ENCODE measurements at regions not wholly inside any gene's neighbourhood (a gene's known extent, or its start where the extent isn't known, plus 50 kb on each side); places are given as distances from the start of the nearest gene placed in this dataset.

DNA sequence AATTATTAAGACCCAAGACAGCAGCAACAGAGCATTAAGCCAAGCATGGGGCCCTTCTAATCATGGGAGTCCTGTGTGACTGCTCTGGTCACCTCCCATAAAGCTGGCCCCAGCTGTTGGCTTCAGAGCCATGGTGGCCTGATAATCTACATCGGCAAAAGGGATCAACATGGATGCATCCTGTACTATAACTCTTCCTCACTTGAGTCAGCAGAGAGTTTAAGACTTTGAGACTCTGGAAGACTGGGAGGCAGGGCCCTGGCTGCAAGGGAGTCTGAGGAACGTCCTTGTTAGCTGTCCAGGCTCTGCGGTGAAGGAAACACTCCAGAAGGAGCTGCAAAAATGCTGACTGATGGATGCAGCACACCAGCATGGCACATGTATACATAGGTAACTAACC, 95.0 kb upstream of the KIAA1217 start:
- Histone ChIP-seq H2BK15ac (ENCODE audit: low read length) (no peak overlapping the region), H3K18ac (ENCODE audit: low read length) (no peak overlapping the region), H3K27ac (replicated peaks; ENCODE audit: low read length) (no peak overlapping the region), H3K79me1 (ENCODE audit: low read depth, low read length) (no peaks in the 10 kb centered on the region), H3K4me2 (ENCODE audit: insufficient read depth, low read length, poor library complexity, severe bottlenecking) (no peak overlapping the region), H3K9ac (ENCODE audit: low read depth, low read length, poor library complexity) (no peak overlapping the region), H4K91ac (ENCODE audit: low read depth, low read length, poor library complexity) (no peak overlapping the region), H2BK120ac (ENCODE audit: low read depth, low read length) (no peak overlapping the region), H2AFZ (ENCODE audit: low read length) (no peak overlapping the region), H3K23ac (ENCODE audit: low read depth, low read length, poor library complexity) (no peak overlapping the region), H3K27me3 (ENCODE audit: control insufficient read depth in 3 of 3, insufficient read depth in 3 of 3, low read depth in 1 of 3, low read length in 3 of 3) (no peaks in the 10 kb centered on the region), H3K4ac (ENCODE audit: low read length) (no peak overlapping the region), H4K8ac (ENCODE audit: low read depth, low read length) (no peak overlapping the region), H3K4me1 (ENCODE audit: control insufficient read depth in 2 of 2, insufficient read depth in 1 of 2, low read depth in 1 of 2, low read length in 2 of 2) (peaks cover 0 to 3% of the 10 kb centered on the region in 2 donors), H3K4me3 (ENCODE audit: low read length in 2 of 2) (no peak overlapping the region), H3K9me3 (replicated peaks in 1 of 2; ENCODE audit: control insufficient read depth in 2 of 2, insufficient read depth in 1 of 2, low read depth in 1 of 2, low read length in 2 of 2) (no peaks in the 10 kb centered on the region), H2AK5ac (ENCODE audit: low read depth, low read length) (no peak overlapping the region), H3K36me3 (replicated peaks in 1 of 2; ENCODE audit: control insufficient read depth in 2 of 2, insufficient read depth in 2 of 2, low read length in 2 of 2) (no peaks in the 10 kb centered on the region), H2BK12ac (ENCODE audit: low read length) (no peak overlapping the region), H3K14ac (ENCODE audit: low read length) (no peak overlapping the region), H2BK5ac (ENCODE audit: low read length) (no peak overlapping the region)
- no peak for DNase-seq (ENCODE audit: low spot score)
- WGBS, 2 donors (ENCODE audit: extremely low coverage in 2 of 2, insufficient read length in 2 of 2, insufficient replicate concordance in 1 of 2), result no CpG with 5 or more reads among the region's 3 CpGs

DNA sequence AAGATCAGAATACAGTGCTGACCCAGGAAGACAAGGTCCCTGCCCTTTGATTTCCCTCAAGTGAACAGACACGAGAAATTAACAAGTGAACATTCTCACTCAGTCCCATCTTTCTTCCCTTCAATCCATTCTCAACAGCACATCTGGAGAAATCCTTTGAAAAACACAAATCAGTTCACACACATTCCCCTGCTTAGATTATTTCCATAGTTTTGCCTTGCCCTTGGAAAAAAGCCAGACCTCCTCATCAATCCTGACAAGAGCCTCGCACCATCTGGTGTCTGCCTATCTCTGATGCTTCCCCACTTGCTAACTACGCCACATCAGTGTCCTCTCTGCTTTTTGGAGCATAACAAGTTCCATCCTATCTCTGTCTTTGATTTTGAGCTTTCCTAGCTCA, 94.4 kb upstream of the KIAA1217 start:
- Histone ChIP-seq H3K4me3 (ENCODE audit: low read length in 2 of 2) (no peak overlapping the region), H2BK5ac (ENCODE audit: low read length) (no peak overlapping the region), H2BK12ac (ENCODE audit: low read length) (no peak overlapping the region), H4K8ac (ENCODE audit: low read depth, low read length) (no peak overlapping the region), H3K14ac (ENCODE audit: low read length) (no peak overlapping the region), H2BK15ac (ENCODE audit: low read length) (no peak overlapping the region), H3K27ac (replicated peaks; ENCODE audit: low read length) (no peak overlapping the region), H3K36me3 (replicated peaks in 1 of 2; ENCODE audit: control insufficient read depth in 2 of 2, insufficient read depth in 2 of 2, low read length in 2 of 2) (no peaks in the 10 kb centered on the region), H2AFZ (ENCODE audit: low read length) (no peak overlapping the region), H3K79me1 (ENCODE audit: low read depth, low read length) (no peaks in the 10 kb centered on the region), H2BK120ac (ENCODE audit: low read depth, low read length) (no peak overlapping the region), H3K9ac (ENCODE audit: low read depth, low read length, poor library complexity) (no peak overlapping the region), H3K4me2 (ENCODE audit: insufficient read depth, low read length, poor library complexity, severe bottlenecking) (no peak overlapping the region), H3K18ac (ENCODE audit: low read length) (no peak overlapping the region), H3K4me1 (ENCODE audit: control insufficient read depth in 2 of 2, insufficient read depth in 1 of 2, low read depth in 1 of 2, low read length in 2 of 2) (peaks cover 0 to 3% of the 10 kb centered on the region in 2 donors), H4K91ac (ENCODE audit: low read depth, low read length, poor library complexity) (no peak overlapping the region), H3K4ac (ENCODE audit: low read length) (no peak overlapping the region), H3K27me3 (ENCODE audit: control insufficient read depth in 3 of 3, insufficient read depth in 3 of 3, low read depth in 1 of 3, low read length in 3 of 3) (no peaks in the 10 kb centered on the region), H3K23ac (ENCODE audit: low read depth, low read length, poor library complexity) (no peak overlapping the region), H2AK5ac (ENCODE audit: low read depth, low read length) (no peak overlapping the region), H3K9me3 (replicated peaks in 1 of 2; ENCODE audit: control insufficient read depth in 2 of 2, insufficient read depth in 1 of 2, low read depth in 1 of 2, low read length in 2 of 2) (no peaks in the 10 kb centered on the region)
- no peak for DNase-seq (ENCODE audit: low spot score)
- WGBS, 2 donors (ENCODE audit: extremely low coverage in 2 of 2, insufficient read length in 2 of 2, insufficient replicate concordance in 1 of 2), result no CpG with 5 or more reads among the region's 3 CpGs

DNA sequence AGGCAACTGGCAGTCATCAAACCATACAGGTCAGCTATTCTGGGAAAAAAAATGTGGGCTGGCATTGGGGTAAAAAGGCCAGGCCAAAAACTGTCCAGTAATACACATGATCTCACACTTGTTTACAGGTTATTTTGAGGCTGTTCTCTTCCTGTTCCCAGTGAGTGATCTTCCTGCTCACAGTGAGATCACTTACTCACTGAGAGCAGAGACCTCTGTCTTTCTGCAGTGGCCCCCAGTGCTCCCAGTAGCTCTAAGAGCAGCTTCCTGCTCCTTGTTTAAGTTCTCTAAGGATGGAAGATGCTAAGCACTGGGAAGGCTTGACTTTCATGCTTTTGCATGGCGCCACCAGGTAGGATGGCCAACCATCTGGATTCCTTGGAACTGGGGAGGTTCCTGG, 93.5 kb upstream of the KIAA1217 start:
- peak overlapping the region; percentile 36 for H2AFZ ChIP-seq (ENCODE audit: low read length)
- H2BK12ac ChIP-seq (ENCODE audit: low read length), result no peak overlapping the region
- no peak for DNase-seq (ENCODE audit: low spot score)
- no peaks in the 10 kb centered on the region for H3K27me3 ChIP-seq (ENCODE audit: control insufficient read depth in 3 of 3, insufficient read depth in 3 of 3, low read depth in 1 of 3, low read length in 3 of 3)
- no CpG with 5 or more reads among the region's 1 CpG for WGBS, 2 donors (ENCODE audit: extremely low coverage in 2 of 2, insufficient read length in 2 of 2, insufficient replicate concordance in 1 of 2)
- H3K27ac ChIP-seq (replicated peaks; ENCODE audit: low read length), result no peak overlapping the region
- no peak overlapping the region for H3K18ac ChIP-seq (ENCODE audit: low read length)
- H2BK120ac ChIP-seq (ENCODE audit: low read depth, low read length), result no peak overlapping the region
- H2BK5ac ChIP-seq (ENCODE audit: low read length), result no peak overlapping the region
- H3K9me3 ChIP-seq (replicated peaks in 1 of 2; ENCODE audit: control insufficient read depth in 2 of 2, insufficient read depth in 1 of 2, low read depth in 1 of 2, low read length in 2 of 2), result no peaks in the 10 kb centered on the region
- H3K4me1 ChIP-seq (ENCODE audit: control insufficient read depth in 2 of 2, insufficient read depth in 1 of 2, low read depth in 1 of 2, low read length in 2 of 2), result peaks cover 0 to 5% of the 10 kb centered on the region in 2 donors
- H3K23ac ChIP-seq (ENCODE audit: low read depth, low read length, poor library complexity), result no peak overlapping the region
- H4K8ac ChIP-seq (ENCODE audit: low read depth, low read length), result no peak overlapping the region
- no peak overlapping the region for H2BK15ac ChIP-seq (ENCODE audit: low read length)
- H4K91ac ChIP-seq (ENCODE audit: low read depth, low read length, poor library complexity), result no peak overlapping the region
- no peak overlapping the region for H3K4me3 ChIP-seq (ENCODE audit: low read length in 2 of 2)
- no peak overlapping the region for H3K9ac ChIP-seq (ENCODE audit: low read depth, low read length, poor library complexity)
- H3K36me3 ChIP-seq (replicated peaks in 1 of 2; ENCODE audit: control insufficient read depth in 2 of 2, insufficient read depth in 2 of 2, low read length in 2 of 2), result no peaks in the 10 kb centered on the region
- no peak overlapping the region for H3K4me2 ChIP-seq (ENCODE audit: insufficient read depth, low read length, poor library complexity, severe bottlenecking)
- H3K14ac ChIP-seq (ENCODE audit: low read length), result no peak overlapping the region
- H2AK5ac ChIP-seq (ENCODE audit: low read depth, low read length), result no peak overlapping the region
- H3K79me1 ChIP-seq (ENCODE audit: low read depth, low read length), result no peaks in the 10 kb centered on the region
- no peak overlapping the region for H3K4ac ChIP-seq (ENCODE audit: low read length)

DNA sequence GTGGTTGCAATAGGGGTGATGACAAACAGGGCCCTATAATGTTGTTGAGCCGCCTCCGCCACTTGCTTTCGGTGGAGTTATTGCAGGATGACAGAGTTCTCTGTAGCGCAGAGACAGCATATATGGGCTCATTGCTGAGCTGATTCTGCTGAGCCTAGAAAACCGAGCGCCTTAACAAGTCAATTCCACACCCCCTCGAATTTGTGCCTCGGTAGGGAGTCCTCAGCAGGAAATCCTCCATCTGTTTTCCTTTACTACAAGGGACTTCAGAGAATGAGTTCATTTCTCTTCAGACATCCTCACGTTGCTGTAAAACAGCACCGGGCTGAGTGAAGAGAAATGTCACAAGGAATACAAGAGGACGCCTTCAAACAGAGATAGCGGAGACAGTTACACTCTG, 90.7 kb upstream of the KIAA1217 start:
- H2AFZ ChIP-seq (ENCODE audit: low read length), result peak overlapping the region; percentile 17
- H3K79me1 ChIP-seq (ENCODE audit: low read depth, low read length), result no peaks in the 10 kb centered on the region
- no peak overlapping the region for H3K27ac ChIP-seq (replicated peaks; ENCODE audit: low read length)
- H2AK5ac ChIP-seq (ENCODE audit: low read depth, low read length), result no peak overlapping the region
- H3K27me3 ChIP-seq (ENCODE audit: control insufficient read depth in 3 of 3, insufficient read depth in 3 of 3, low read depth in 1 of 3, low read length in 3 of 3), result no peaks in the 10 kb centered on the region
- H3K4me2 ChIP-seq (ENCODE audit: insufficient read depth, low read length, poor library complexity, severe bottlenecking), result peak overlapping the region; percentile 34
- no peak overlapping the region for H3K23ac ChIP-seq (ENCODE audit: low read depth, low read length, poor library complexity)
- no peak overlapping the region for H2BK12ac ChIP-seq (ENCODE audit: low read length)
- peaks cover 0 to 5% of the 10 kb centered on the region in 2 donors for H3K4me1 ChIP-seq (ENCODE audit: control insufficient read depth in 2 of 2, insufficient read depth in 1 of 2, low read depth in 1 of 2, low read length in 2 of 2)
- H3K9ac ChIP-seq (ENCODE audit: low read depth, low read length, poor library complexity), result no peak overlapping the region
- H2BK120ac ChIP-seq (ENCODE audit: low read depth, low read length), result no peak overlapping the region
- no peak overlapping the region for H3K18ac ChIP-seq (ENCODE audit: low read length)
- H2BK15ac ChIP-seq (ENCODE audit: low read length), result no peak overlapping the region
- no peak overlapping the region for H4K91ac ChIP-seq (ENCODE audit: low read depth, low read length, poor library complexity)
- no peak overlapping the region for H3K14ac ChIP-seq (ENCODE audit: low read length)
- H2BK5ac ChIP-seq (ENCODE audit: low read length), result no peak overlapping the region
- no CpG with 5 or more reads among the region's 12 CpGs for WGBS, 2 donors (ENCODE audit: extremely low coverage in 2 of 2, insufficient read length in 2 of 2, insufficient replicate concordance in 1 of 2)
- no peaks in the 10 kb centered on the region for H3K9me3 ChIP-seq (replicated peaks in 1 of 2; ENCODE audit: control insufficient read depth in 2 of 2, insufficient read depth in 1 of 2, low read depth in 1 of 2, low read length in 2 of 2)
- no peak for DNase-seq (ENCODE audit: low spot score)
- no peak overlapping the region for H3K4ac ChIP-seq (ENCODE audit: low read length)
- H4K8ac ChIP-seq (ENCODE audit: low read depth, low read length), result no peak overlapping the region
- H3K4me3 ChIP-seq (ENCODE audit: low read length in 2 of 2), result no peak overlapping the region
- no peaks in the 10 kb centered on the region for H3K36me3 ChIP-seq (replicated peaks in 1 of 2; ENCODE audit: control insufficient read depth in 2 of 2, insufficient read depth in 2 of 2, low read length in 2 of 2)
